ENCODE measurements at regions not wholly inside any gene's neighbourhood (a gene's known extent, or its start where the extent isn't known, plus 50 kb on each side); places are given as distances from the start of the nearest gene placed in this dataset.

GRCh38 chr3:16101295-16102186 lies 72.9 kb upstream of the GALNT15 start:
- Histone ChIP-seq H4K91ac (ENCODE audit: insufficient read length, low read depth, low read length) (no peak overlapping the region), H2BK15ac (ENCODE audit: low read depth, low read length) (no peak overlapping the region), H3K18ac (ENCODE audit: insufficient read length, low read depth, low read length) (no peak overlapping the region), H4K8ac (replicated peaks; ENCODE audit: insufficient read length, low read depth, low read length) (no peak overlapping the region), H2BK12ac (ENCODE audit: insufficient read length, low read depth, low read length) (no peak overlapping the region), H2BK120ac (ENCODE audit: low read depth, low read length, poor library complexity, severe bottlenecking) (no peak overlapping the region), H3T11ph (ENCODE audit: low read length) (no peak overlapping the region), H3K79me1 (ENCODE audit: insufficient read depth, low read depth, low read length, poor library complexity, severe bottlenecking) (no peaks in the 10 kb centered on the region), H3K4ac (ENCODE audit: low read depth, low read length) (no peak overlapping the region), H4K5ac (ENCODE audit: insufficient read length, low read depth, low read length) (no peak overlapping the region), H2BK5ac (ENCODE audit: insufficient read length, low read length) (no peak overlapping the region), H3K79me2 (ENCODE audit: insufficient read depth, low read length) (no peaks in the 10 kb centered on the region), H3K27ac (ENCODE audit: insufficient read length, low read depth, low read length) (no peak overlapping the region), H2AFZ (ENCODE audit: low read length) (no peak overlapping the region), H3K9me3 (ENCODE audit: control insufficient read depth, low read depth, low read length) (no peaks in the 10 kb centered on the region), H2AK5ac (ENCODE audit: insufficient read length, low read length) (no peak overlapping the region), H3K23me2 (ENCODE audit: insufficient read length, low read depth, low read length, poor library complexity, severe bottlenecking) (no peaks in the 10 kb centered on the region), H2BK20ac (ENCODE audit: low read depth, low read length, poor library complexity, severe bottlenecking) (no peak overlapping the region), H3K9ac (ENCODE audit: extremely low read depth, insufficient read length, low read length) (no peak overlapping the region), H3K56ac (ENCODE audit: insufficient read length, low read depth, low read length) (no peak overlapping the region), H3K23ac (ENCODE audit: insufficient read length, low read depth, low read length) (no peak overlapping the region), H3K4me2 (ENCODE audit: insufficient read depth, insufficient read length, low read length) (no peak overlapping the region), H3K14ac (ENCODE audit: insufficient read depth, low read length) (no peak overlapping the region), H3K4me1 (ENCODE audit: insufficient read depth, low read length) (no peaks in the 10 kb centered on the region), H4K20me1 (ENCODE audit: control insufficient read depth, insufficient read depth, insufficient read length) (no peaks in the 10 kb centered on the region), H3K27me3 (ENCODE audit: insufficient read depth, low read length) (no peaks in the 10 kb centered on the region)
- H3K4me1 Mint-ChIP-seq: peaks cover 3 to 6% of the 10 kb centered on the region in 2 experiments; a peak in 1 of 4 replicates
- no peak overlapping the region for H3K27ac Mint-ChIP-seq
- H3K9me3 Mint-ChIP-seq: peaks cover 0 to 3% of the 10 kb centered on the region in 2 experiments; a peak in 1 of 5 replicates
- no peak for DNase-seq
- H3K36me3 Mint-ChIP-seq (ENCODE audit: insufficient read depth in 1 of 3, low read depth in 3 of 3): no peaks in the 10 kb centered on the region
- H3K4me3 Mint-ChIP-seq: no peak overlapping the region
- peaks cover 5% of the 10 kb centered on the region; the same call in 1 of the 2 replicates for H3K27me3 Mint-ChIP-seq (ENCODE audit: low read depth)
- no CpG with 5 or more reads among the region's 14 CpGs for WGBS (ENCODE audit: extremely low coverage, insufficient read length, low lambda C conversion rate)
- TF ChIP-seq CTCF (conservative IDR thresholded peaks at IDR 0.05): no peak
